KBM-7 (cell line): ENCODE measurements at regions not wholly inside any gene's neighbourhood (a gene's known extent, or its start where the extent isn't known, plus 50 kb on each side); places are given as distances from the start of the nearest gene placed in this dataset.
"Not testable (repeated sequence)": the region's sequence is repeated elsewhere in the genome, so short reads cannot be mapped to it uniquely, and the experiment has no call there.

ENCODE experiments used
- DNase-seq: peaks from one replicate; pipeline ENCODE4 v3.0.0-alpha.2; 2015
- in situ Hi-C: fragments of 300-500 bp; cut with MboI; formaldehyde crosslinking; loops from 2 replicates; pipeline ENCODE4 v1.14.3; 2020; ENCODE audit warnings: low sequenced_read_pairs, low pct_unique_long_range_greater_than_20kb, mixed read lengths

DNA sequence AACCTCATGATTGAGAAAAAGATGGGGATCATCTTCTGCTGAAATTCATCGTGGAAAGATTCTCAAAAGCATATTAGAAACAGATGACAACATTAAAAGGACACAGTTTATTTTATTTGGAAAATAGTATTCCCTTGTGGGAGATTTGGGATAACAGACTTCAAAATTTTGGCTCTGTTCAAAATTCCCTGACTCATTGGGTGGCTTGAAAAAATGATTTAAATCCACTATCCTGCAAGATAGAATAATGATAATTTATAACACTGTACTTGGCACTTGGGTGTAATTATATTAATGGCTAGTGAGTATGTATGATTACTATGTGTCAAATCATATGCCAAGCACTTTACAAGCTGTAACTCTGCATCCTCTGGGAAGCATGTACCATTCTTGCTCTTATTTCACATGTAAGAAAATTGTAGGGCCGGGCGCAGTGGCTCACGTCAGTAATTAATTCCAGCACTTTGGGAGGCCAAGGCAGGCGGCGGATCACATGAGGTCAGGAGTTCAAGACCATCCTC lies 128.8 kb downstream of the LMNTD1 start:
- DNase-seq = no peak
- in situ Hi-C loops = loop anchor here (25.0 kb wide), 1 partner anchor 437 kb away; no protein-coding TSS in a partner anchor

GRCh38 chr12:25423355-25424050 lies 129.6 kb downstream of the LMNTD1 start:
- DNase-seq = no peak
- in situ Hi-C loops = loop anchor here (25.0 kb wide), 1 partner anchor 436 kb away; no protein-coding TSS in a partner anchor

GRCh38 chr12:25422241-25422640 lies 130.8 kb downstream of the LMNTD1 start:
- in situ Hi-C loops = loop anchor here (25.0 kb wide), 1 partner anchor 435 kb away; no protein-coding TSS in a partner anchor
- no peak for DNase-seq

DNA sequence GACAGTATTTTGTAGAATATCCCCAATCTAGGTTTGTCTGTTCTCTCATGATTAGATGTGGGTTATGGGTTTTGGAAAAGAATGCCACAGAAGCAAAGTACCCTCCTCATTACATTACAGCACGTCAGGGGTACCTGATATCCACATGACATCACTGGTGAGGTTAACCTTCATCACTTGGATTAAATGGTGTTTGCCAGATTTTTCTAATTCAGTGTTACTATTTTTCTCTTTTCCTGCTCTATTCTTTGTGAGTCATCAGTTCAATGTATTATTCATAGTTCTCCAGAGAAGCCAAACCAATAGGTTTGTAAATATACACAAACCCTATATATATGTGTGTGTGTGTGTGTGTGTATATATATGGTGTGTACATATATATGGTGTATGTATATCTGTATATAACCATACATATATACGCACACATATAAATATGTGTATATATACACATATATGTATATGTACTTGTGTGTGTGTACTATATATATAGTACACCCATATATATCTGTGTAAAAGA lies 131.4 kb downstream of the LMNTD1 start:
- DNase-seq = no peak
- in situ Hi-C loops = loop anchor here (25.0 kb wide), 1 partner anchor 434 kb away; no protein-coding TSS in a partner anchor

- in situ Hi-C loops = loop anchor here (25.0 kb wide), 1 partner anchor 433 kb away; no protein-coding TSS in a partner anchor
- DNase-seq = no peak
These were observed 133.0 kb downstream of the LMNTD1 start for GRCh38 chr12:25420116-25420515.

GRCh38 chr12:25419595-25419994 lies 133.5 kb downstream of the LMNTD1 start:
- DNase-seq = no peak
- in situ Hi-C loops = loop anchor here (25.0 kb wide), 1 partner anchor 432 kb away; no protein-coding TSS in a partner anchor

DNA sequence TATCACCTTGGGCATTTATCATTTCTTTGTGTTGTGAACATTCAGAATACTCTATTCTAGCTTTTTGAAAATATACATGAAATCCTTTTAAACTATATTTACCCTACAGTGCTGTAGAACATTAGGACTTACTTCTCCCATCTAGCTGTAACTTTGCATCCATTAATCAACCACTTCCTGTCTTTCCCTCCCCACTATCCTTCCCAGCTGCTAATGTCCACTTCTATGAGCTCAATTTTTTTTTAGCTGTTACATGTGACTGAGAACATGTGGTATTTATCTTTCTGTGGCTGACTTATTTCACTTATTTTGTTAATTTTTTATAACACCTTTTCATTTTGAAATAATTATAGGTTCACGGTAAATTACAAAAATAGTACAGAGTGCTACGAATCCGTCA lies 136.0 kb downstream of the LMNTD1 start:
- in situ Hi-C loops = loop anchor here (25.0 kb wide), 1 partner anchor 430 kb away; no protein-coding TSS in a partner anchor
- DNase-seq = no peak

GRCh38 chr12:25416516-25416915 lies 136.6 kb downstream of the LMNTD1 start:
- in situ Hi-C loops = loop anchor here (25.0 kb wide), 1 partner anchor 429 kb away; no protein-coding TSS in a partner anchor
- no peak for DNase-seq

DNA sequence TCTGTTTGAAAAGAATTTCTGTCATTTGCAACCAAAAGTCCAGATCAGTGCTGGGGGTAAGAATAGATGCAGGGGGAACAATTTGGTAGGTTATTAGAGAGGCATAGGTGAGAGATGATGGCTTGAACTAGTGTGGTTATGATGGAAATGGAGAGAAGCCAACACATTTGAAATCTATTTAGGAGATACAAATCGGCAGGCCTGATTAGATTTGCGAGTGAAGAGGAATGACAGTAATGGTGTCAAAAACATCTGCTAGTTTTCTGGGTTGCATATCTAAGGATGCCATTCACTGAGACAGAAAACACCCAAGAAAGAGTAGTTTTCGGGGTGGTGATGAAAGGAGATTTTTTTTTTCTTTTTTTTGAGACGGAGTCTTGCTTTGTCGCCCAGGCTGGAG lies 138.1 kb downstream of the LMNTD1 start:
- DNase-seq = no peak
- in situ Hi-C loops = loop anchor here (25.0 kb wide), 1 partner anchor 428 kb away; no protein-coding TSS in a partner anchor

DNA sequence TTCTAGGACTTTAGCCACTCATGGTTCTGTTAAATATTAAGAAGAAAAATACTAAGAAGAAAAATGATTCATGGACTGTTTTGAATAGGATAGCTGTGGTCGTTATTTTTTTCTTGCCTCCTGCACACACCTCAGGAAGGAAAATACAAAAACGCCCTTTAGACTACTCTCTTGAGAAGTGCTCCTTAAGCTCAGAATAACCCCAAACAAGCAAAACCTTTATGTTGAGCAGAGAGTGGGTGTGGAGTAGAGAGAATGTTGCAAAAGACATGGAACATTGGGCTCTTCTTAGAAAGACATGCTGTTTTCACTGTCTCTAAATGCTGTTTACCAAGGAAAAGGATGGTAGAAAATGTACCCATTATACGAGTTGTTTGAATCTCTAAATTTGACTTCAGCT lies 140.3 kb downstream of the LMNTD1 start:
- in situ Hi-C loops = loop anchor here (25.0 kb wide), 1 partner anchor 425 kb away; no protein-coding TSS in a partner anchor
- DNase-seq = no peak

GRCh38 chr12:25404955-25405354 lies 148.1 kb downstream of the LMNTD1 start:
- no peak for DNase-seq
- in situ Hi-C loops = loop anchor here (25.0 kb wide), 1 partner anchor 418 kb away; no protein-coding TSS in a partner anchor

DNA sequence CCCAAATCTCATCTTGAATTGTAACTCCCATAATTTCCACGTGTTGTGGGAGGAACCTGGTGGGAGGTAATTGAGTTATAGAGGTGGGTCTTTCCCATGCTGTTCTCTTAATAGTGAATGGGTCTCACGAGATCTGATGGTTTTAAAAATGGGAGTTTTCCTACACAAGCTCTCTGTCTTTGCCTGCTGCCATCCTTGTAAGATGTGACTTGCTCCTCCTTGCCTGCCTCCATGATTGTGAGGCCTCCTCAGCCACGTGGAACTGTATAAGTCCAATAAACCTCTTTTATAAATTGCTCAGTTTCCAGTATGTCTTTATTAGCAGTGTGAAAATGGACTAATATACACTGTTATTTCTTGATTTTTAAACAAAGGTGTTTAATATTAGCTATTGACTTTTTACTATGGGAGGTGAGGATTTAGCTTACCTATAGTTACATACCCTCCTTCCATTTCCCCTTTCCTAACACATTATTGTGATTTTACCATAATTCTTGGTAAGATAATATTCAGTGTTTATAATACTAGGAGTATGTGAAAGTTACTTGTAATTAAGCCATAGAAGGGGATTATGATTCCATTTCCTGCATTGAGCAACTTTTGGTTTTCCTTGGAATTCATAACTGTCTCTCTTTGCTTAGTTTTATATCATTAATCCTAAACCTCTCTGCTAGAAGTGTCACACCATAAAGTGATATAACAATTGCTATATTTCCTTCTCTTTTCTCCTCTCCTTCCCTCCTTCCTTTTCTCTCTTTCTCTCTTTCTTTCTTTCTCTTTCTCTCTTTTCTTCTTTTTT lies 151.0 kb upstream of the KRAS start:
- in situ Hi-C loops = loop anchor here (25.0 kb wide), 1 partner anchor 414 kb away; no protein-coding TSS in a partner anchor
- no peak for DNase-seq

DNA sequence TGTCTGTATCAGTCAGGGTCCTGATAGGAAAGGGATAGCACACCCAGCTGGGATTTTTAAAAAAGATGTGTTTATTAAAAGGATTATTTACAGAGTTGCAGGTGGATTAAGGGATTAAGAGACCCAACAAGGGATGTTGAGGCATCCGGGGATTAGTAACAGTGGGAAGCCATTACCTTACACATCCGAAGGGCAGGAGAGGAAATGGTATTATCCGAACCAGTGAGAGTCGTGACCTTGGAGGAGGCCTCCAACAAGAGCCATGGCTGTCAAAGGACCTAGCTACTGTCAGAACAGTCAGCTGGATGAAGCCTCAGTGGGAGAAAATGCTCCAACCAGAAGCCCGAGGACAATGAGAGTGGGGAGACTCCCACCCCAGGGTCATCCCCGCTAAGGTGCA lies 146.3 kb upstream of the KRAS start:
- no peak for DNase-seq
- in situ Hi-C loops = no loop called here

DNA sequence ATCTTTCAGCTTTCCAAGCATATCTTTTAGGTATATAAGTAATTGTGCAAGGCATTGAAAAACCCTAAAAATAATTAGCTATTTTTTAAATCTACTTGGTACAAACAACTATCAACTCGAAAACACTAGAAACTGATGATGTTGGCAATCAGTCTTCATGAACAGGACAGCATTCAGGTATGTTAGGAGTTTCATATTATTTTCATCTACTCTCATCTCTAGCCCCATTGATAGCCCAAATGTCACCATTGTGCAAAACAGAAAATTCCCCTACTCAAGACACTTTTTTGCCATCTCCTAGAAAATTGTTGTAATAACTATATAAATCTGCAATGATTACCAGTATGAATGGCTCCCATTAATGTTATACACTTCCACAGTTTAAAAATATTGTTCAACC lies 144.5 kb upstream of the KRAS start:
- DNase-seq = no peak
- in situ Hi-C loops = no loop called here

GRCh38 chr12:25394775-25395174 lies 144.0 kb upstream of the KRAS start:
- DNase-seq, in situ Hi-C loops: not testable (repeated sequence)

- DNase-seq = no peak
- in situ Hi-C loops = no loop called here
These were observed 143.3 kb upstream of the KRAS start for GRCh38 chr12:25394025-25394424.

DNA sequence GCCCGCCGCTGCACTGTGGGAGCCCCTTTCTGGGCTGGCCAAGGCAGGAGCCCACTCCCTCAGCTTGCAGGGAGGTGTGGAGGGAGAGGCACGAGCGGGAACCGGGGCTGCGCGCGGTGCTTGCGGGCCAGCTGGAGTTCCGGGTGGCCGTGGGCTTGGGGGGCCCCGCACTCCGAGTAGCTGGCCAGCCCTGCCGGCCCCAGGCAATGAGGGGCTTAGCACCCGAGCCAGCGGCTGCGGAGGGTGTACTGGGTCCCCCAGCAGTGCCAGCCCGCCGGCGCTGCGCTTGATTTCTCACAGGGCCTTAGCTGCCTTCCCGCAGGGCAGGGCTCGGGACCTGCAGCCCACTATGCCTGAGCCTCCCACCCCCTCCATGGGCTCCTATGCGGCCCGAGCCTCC lies 140.6 kb upstream of the KRAS start:
- DNase-seq, in situ Hi-C loops: not testable (repeated sequence)

GRCh38 chr12:25388183-25388582 lies 137.5 kb upstream of the KRAS start:
- in situ Hi-C loops = no loop called here
- no peak for DNase-seq

DNA sequence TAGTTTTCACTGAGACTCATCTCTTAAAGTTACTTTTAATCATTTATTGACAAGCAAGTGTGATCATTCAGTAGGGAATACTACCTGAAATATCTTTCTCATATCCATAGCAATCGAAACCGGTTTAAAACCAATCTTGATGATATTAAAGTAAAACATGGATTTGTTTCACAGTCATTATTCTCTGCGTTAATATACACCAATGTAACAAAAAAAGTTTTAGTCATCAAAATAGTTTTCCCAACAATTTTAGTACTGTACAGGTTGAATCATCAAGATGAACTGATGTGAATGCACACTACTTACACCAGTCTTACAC lies 137.0 kb upstream of the KRAS start:
- in situ Hi-C loops = no loop called here
- no peak for DNase-seq
